ENCODE measurements at regions not wholly inside any gene's neighbourhood (a gene's known extent, or its start where the extent isn't known, plus 50 kb on each side); places are given as distances from the start of the nearest gene placed in this dataset.
"Not testable (repeated sequence)": the region's sequence is repeated elsewhere in the genome, so short reads cannot be mapped to it uniquely, and the experiment has no call there.

DNA sequence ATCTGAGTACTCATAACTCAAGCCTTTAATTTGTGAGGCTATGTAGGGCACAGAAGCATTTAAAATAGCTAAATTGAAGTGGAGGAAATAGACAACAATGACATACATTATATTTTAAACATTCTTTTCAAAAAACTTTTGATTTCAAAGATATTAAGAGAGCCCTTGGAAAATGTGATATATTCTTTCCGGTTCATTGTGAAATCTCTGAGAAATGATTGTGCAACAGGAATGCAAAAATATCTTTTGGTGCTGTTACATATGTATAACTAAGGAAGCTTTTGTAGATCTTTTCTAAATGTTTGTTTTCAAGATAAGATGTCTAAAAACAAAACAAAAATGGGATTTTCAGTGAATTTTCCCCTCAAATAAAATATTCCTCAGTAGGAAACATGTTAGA is 185.2 kb downstream of the LEPR start:
- Histone ChIP-seq H3K27me3 (replicated peaks) (no peaks in the 10 kb centered on the region), H3K4me3 (ENCODE audit: low read depth, low read length) (no peak overlapping the region), H3K36me3 (replicated peaks) (no peaks in the 10 kb centered on the region), H3K27ac (no peak overlapping the region)
- no peak for TF ChIP-seq CTCF (IDR thresholded peaks at IDR 0.05; ENCODE audit: low read depth, low read length, missing control alignments)
- in situ Hi-C loops (cut with HindIII; ENCODE audit: low pct_ligation_motif_present, low sequenced_read_pairs) = no loop called here
- DNase-seq = no peak

GRCh38 chr1:65606426-65606825 is 186.0 kb downstream of the LEPR start:
- peak; percentile 32 for DNase-seq
- Histone ChIP-seq H3K4me3 (ENCODE audit: low read depth, low read length) (no peak overlapping the region), H3K27ac (peak overlapping the region; percentile 21), H3K36me3 (replicated peaks) (no peaks in the 10 kb centered on the region), H3K27me3 (replicated peaks) (no peaks in the 10 kb centered on the region)
- no peak for TF ChIP-seq CTCF (IDR thresholded peaks at IDR 0.05; ENCODE audit: low read depth, low read length, missing control alignments)
- in situ Hi-C loops (cut with HindIII; ENCODE audit: low pct_ligation_motif_present, low sequenced_read_pairs) = no loop called here

- no peak for TF ChIP-seq CTCF (IDR thresholded peaks at IDR 0.05; ENCODE audit: low read depth, low read length, missing control alignments)
- no peak for DNase-seq
Observed at GRCh38 chr1:65613884-65614283, 178.8 kb upstream of the PDE4B start.

GRCh38 chr1:65615859-65616258 is 176.8 kb upstream of the PDE4B start:
- no peak for TF ChIP-seq CTCF (IDR thresholded peaks at IDR 0.05; ENCODE audit: low read depth, low read length, missing control alignments)
- Histone ChIP-seq H3K4me3 (ENCODE audit: low read depth, low read length) (no peak overlapping the region), H3K27ac (no peak overlapping the region), H3K27me3 (replicated peaks) (no peaks in the 10 kb centered on the region), H3K36me3 (replicated peaks) (no peaks in the 10 kb centered on the region)
- in situ Hi-C loops (cut with HindIII; ENCODE audit: low pct_ligation_motif_present, low sequenced_read_pairs) = no loop called here
- peak; percentile 7 for DNase-seq

More at GRCh38 chr1:65613884-65614283, 178.8 kb upstream of the PDE4B start:
- in situ Hi-C loops (cut with HindIII; ENCODE audit: low pct_ligation_motif_present, low sequenced_read_pairs) = no loop called here
- Histone ChIP-seq H3K27ac (no peak overlapping the region), H3K4me3 (ENCODE audit: low read depth, low read length) (no peak overlapping the region), H3K36me3 (replicated peaks) (no peaks in the 10 kb centered on the region), H3K27me3 (replicated peaks) (no peaks in the 10 kb centered on the region)

GRCh38 chr1:65621721-65622120 is 171.0 kb upstream of the PDE4B start:
- H3K27me3 ChIP-seq (replicated peaks); H3K36me3 ChIP-seq (replicated peaks); DNase-seq; H3K4me3 ChIP-seq (ENCODE audit: low read depth, low read length); in situ Hi-C loops (cut with HindIII; ENCODE audit: low pct_ligation_motif_present, low sequenced_read_pairs); H3K27ac ChIP-seq: not testable (repeated sequence)

DNA sequence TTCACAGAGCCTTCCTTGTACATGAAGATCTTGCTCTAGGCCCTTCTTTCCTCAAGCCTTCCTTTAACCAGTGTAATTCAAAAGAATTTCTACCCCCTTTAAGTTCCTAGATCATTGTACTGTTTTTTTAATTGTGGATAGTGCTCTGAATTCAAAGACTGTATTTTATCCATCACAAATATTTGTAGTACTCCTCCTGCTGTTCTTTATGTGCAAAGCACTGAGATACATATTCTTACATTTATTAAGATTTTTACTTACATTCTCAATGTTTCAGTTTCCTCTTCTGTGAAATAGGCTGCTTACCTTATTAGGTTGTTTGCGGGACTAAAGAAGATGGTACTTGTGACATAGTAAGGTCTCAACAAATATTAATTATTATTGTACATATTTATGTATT is 168.8 kb upstream of the PDE4B start:
- in situ Hi-C loops (cut with HindIII; ENCODE audit: low pct_ligation_motif_present, low sequenced_read_pairs) = no loop called here
- TF ChIP-seq CTCF (IDR thresholded peaks at IDR 0.05; ENCODE audit: low read depth, low read length, missing control alignments) = no peak

More for the DNA sequence above, 168.8 kb upstream of the PDE4B start:
- no peak overlapping the region for H3K27ac ChIP-seq
- DNase-seq = no peak
- H3K4me3 ChIP-seq (ENCODE audit: low read depth, low read length) = no peak overlapping the region
- H3K27me3 ChIP-seq (replicated peaks) = no peaks in the 10 kb centered on the region
- no peaks in the 10 kb centered on the region for H3K36me3 ChIP-seq (replicated peaks)
